MM.1S (cell line): ENCODE measurements at regions not wholly inside any gene's neighbourhood (a gene's known extent, or its start where the extent isn't known, plus 50 kb on each side); places are given as distances from the start of the nearest gene placed in this dataset.

Experiments
- DNase-seq: peaks from one replicate; pipeline ENCODE4 v3.0.0-alpha.2; 2015
- H2AFZ ChIP-seq: fragments of 300-600 bp; sonication (generic); 2 replicates; pipeline ENCODE4 v1.6.0; 2016; ENCODE audit warnings: antibody characterized with exemption, low read length
- H3F3A ChIP-seq: fragments of 300-600 bp; sonication (generic); 2 replicates; pipeline ENCODE4 v1.6.1; 2016; ENCODE audit warnings: mild to moderate bottlenecking, antibody characterized with exemption, low read length, moderate library complexity, mixed read lengths; ENCODE audit not compliant: insufficient read depth
- H3K27ac ChIP-seq: fragments of 300-600 bp; sonication (generic); 2 replicates; pipeline ENCODE4 v1.5.1; 2016; ENCODE audit warnings: mild to moderate bottlenecking, low read length
- H3K27me3 ChIP-seq: fragments of 300-600 bp; sonication (generic); replicated peaks from 2 replicates; pipeline ENCODE4 v1.6.0; 2016; ENCODE audit warnings: low read length; ENCODE audit not compliant: insufficient read depth
- H3K36me3 ChIP-seq: fragments of 300-600 bp; sonication (generic); replicated peaks from 2 replicates; pipeline ENCODE4 v1.6.1; 2016; ENCODE audit warnings: mild to moderate bottlenecking, low read length, mixed read lengths; ENCODE audit not compliant: insufficient read depth
- H3K4me1 ChIP-seq: fragments of 300-600 bp; sonication (generic); 2 replicates; pipeline ENCODE4 v1.6.1; 2016; ENCODE audit warnings: low read length, mixed read lengths
- H3K4me2 ChIP-seq: fragments of 300-600 bp; sonication (generic); 2 replicates; pipeline ENCODE4 v1.6.0; 2016; ENCODE audit warnings: low read depth, low read length
- H3K4me3 ChIP-seq: fragments of 300-600 bp; sonication (generic); 2 replicates; pipeline ENCODE4 v1.5.1; 2016; ENCODE audit warnings: low read length, mixed read lengths
- H3K79me2 ChIP-seq: fragments of 300-600 bp; sonication (generic); 2 replicates; pipeline ENCODE4 v1.6.1; 2016; ENCODE audit warnings: mixed run types, low read length, mixed read lengths
- H3K9ac ChIP-seq: fragments of 300-600 bp; sonication (generic); 2 replicates; pipeline ENCODE4 v1.6.1; 2016; ENCODE audit warnings: low read length, mixed read lengths
- H3K9me2 ChIP-seq: fragments of 300-600 bp; sonication (generic); replicated peaks from 2 replicates; pipeline ENCODE4 v1.6.1; 2016; ENCODE audit warnings: mild to moderate bottlenecking, low read length, mixed read lengths; ENCODE audit not compliant: insufficient read depth
- H3K9me3 ChIP-seq: fragments of 300-600 bp; sonication (generic); replicated peaks from 2 replicates; pipeline ENCODE4 v1.6.1; 2016; ENCODE audit warnings: mild to moderate bottlenecking, low read length, mixed read lengths; ENCODE audit not compliant: insufficient read depth
- H4K20me1 ChIP-seq: fragments of 300-600 bp; sonication (generic); 2 replicates; pipeline ENCODE4 v1.6.1; 2016; ENCODE audit warnings: mild to moderate bottlenecking, low read length, moderate library complexity, mixed read lengths; ENCODE audit not compliant: insufficient read depth
- CTCF ChIP-seq: fragments of 300-600 bp; sonication (generic); IDR thresholded peaks from 2 replicates; pipeline ENCODE4 v1.5.1; 2016; ENCODE audit warnings: antibody characterized with exemption, low read length, mixed read lengths
- EZH2 ChIP-seq: fragments of 300-600 bp; sonication (generic); optimal IDR thresholded peaks from 2 replicates; pipeline ENCODE3; 2017; ENCODE audit warnings: low read depth, mild to moderate bottlenecking, antibody characterized with exemption, low read length, mixed read lengths
- EZH2phosphoT487 ChIP-seq: fragments of 300-600 bp; sonication (generic); IDR thresholded peaks from 2 replicates; pipeline ENCODE4 v1.6.1; 2018; ENCODE audit warnings: antibody characterized with exemption, low read length

- H3K36me3 ChIP-seq = no peaks in the 10 kb centered on the region
- no peak for TF ChIP-seq CTCF
- no peak for TF ChIP-seq EZH2
- TF ChIP-seq EZH2phosphoT487 = no peak
- no peaks in the 10 kb centered on the region for H3K79me2 ChIP-seq
- no peaks in the 10 kb centered on the region for H3K9me2 ChIP-seq
- no peaks in the 10 kb centered on the region for H4K20me1 ChIP-seq
- no peak overlapping the region for H3K4me2 ChIP-seq
- H3K9me3 ChIP-seq = no peaks in the 10 kb centered on the region
- H2AFZ ChIP-seq = no peak overlapping the region
- H3K4me1 ChIP-seq = no peaks in the 10 kb centered on the region
- H3F3A ChIP-seq = no peaks in the 10 kb centered on the region
- H3K9ac ChIP-seq = no peak overlapping the region
- no peak overlapping the region for H3K4me3 ChIP-seq
- DNase-seq = no peak
- no peaks in the 10 kb centered on the region for H3K27me3 ChIP-seq
- no peak overlapping the region for H3K27ac ChIP-seq
Observed at GRCh38 chr13:55627221-55627620, 1513.5 kb upstream of the PRR20A start.

- no peak overlapping the region for H2AFZ ChIP-seq
Observed at GRCh38 chr13:55632402-55632801, 1508.3 kb upstream of the PRR20A start.

GRCh38 chr13:55649485-55649884, 1491.2 kb upstream of the PRR20A start:
- no peaks in the 10 kb centered on the region for H3F3A ChIP-seq
- no peak overlapping the region for H2AFZ ChIP-seq
- H4K20me1 ChIP-seq = no peaks in the 10 kb centered on the region
- no peak for DNase-seq
- no peaks in the 10 kb centered on the region for H3K79me2 ChIP-seq
- no peaks in the 10 kb centered on the region for H3K36me3 ChIP-seq
- no peaks in the 10 kb centered on the region for H3K27me3 ChIP-seq
- no peaks in the 10 kb centered on the region for H3K9me3 ChIP-seq
- no peak overlapping the region for H3K4me2 ChIP-seq
- H3K4me1 ChIP-seq = no peaks in the 10 kb centered on the region
- H3K9me2 ChIP-seq = no peaks in the 10 kb centered on the region
- no peak overlapping the region for H3K4me3 ChIP-seq
- H3K9ac ChIP-seq = no peak overlapping the region
- H3K27ac ChIP-seq = no peak overlapping the region
- no peak for TF ChIP-seq EZH2phosphoT487
- no peak for TF ChIP-seq EZH2
- no peak for TF ChIP-seq CTCF

More at GRCh38 chr13:55632402-55632801, 1508.3 kb upstream of the PRR20A start:
- Histone ChIP-seq H3F3A (no peaks in the 10 kb centered on the region), H4K20me1 (no peaks in the 10 kb centered on the region), H3K27me3 (no peaks in the 10 kb centered on the region), H3K9me3 (no peaks in the 10 kb centered on the region), H3K9me2 (no peaks in the 10 kb centered on the region), H3K27ac (no peak overlapping the region), H3K4me2 (no peak overlapping the region), H3K9ac (no peak overlapping the region), H3K4me1 (no peaks in the 10 kb centered on the region), H3K79me2 (no peaks in the 10 kb centered on the region), H3K36me3 (no peaks in the 10 kb centered on the region), H3K4me3 (no peak overlapping the region)
- TF ChIP-seq EZH2 = no peak
- TF ChIP-seq CTCF = no peak
- TF ChIP-seq EZH2phosphoT487 = no peak
- DNase-seq = no peak

GRCh38 chr13:55652657-55653056, 1488.1 kb upstream of the PRR20A start:
- Histone ChIP-seq H3K4me1 (no peaks in the 10 kb centered on the region), H3K27me3 (no peaks in the 10 kb centered on the region), H3F3A (no peaks in the 10 kb centered on the region), H3K9me2 (no peaks in the 10 kb centered on the region), H3K9ac (no peak overlapping the region), H3K4me3 (no peak overlapping the region), H3K27ac (no peak overlapping the region), H4K20me1 (no peaks in the 10 kb centered on the region), H3K4me2 (no peak overlapping the region), H3K9me3 (no peaks in the 10 kb centered on the region), H2AFZ (no peak overlapping the region), H3K79me2 (no peaks in the 10 kb centered on the region), H3K36me3 (no peaks in the 10 kb centered on the region)
- no peak for DNase-seq
- no peak for TF ChIP-seq CTCF
- TF ChIP-seq EZH2phosphoT487 = no peak
- TF ChIP-seq EZH2 = no peak
